Uterus (tissue), 3 donors: ENCODE measurements at regions not wholly inside any gene's neighbourhood (a gene's known extent, or its start where the extent isn't known, plus 50 kb on each side); places are given as distances from the start of the nearest gene placed in this dataset.
"Not testable (repeated sequence)": the region's sequence is repeated elsewhere in the genome, so short reads cannot be mapped to it uniquely, and the experiment has no call there.

Source experiments
- DNase-seq, 2 donors: peaks; one replicate each; pipeline ENCODE4 v3.0.0-alpha.2; 2019 to 2020
- H3K27ac ChIP-seq, 2 donors: fragments of 200-600 bp; sonication (generic); 1 replicate in 1 of 2; 2 replicates in 1 of 2; pipeline ENCODE4 v1.5.1; 2016 to 2018
- H3K27me3 ChIP-seq, 2 donors: fragments of 200-600 bp; sonication (generic); one replicate each; pipeline ENCODE4 v1.5.1; 2018 to 2019; ENCODE audit warnings: control low read depth in 1 of 2
- H3K36me3 ChIP-seq, 2 donors: fragments of 200-600 bp; sonication (generic); one replicate each; pipeline ENCODE4 v1.5.1; 2019; ENCODE audit warnings: control low read depth in 1 of 2
- H3K4me1 ChIP-seq, 2 donors: fragments of 200-600 bp; sonication (generic); one replicate each; pipeline ENCODE4 v1.5.1; 2018 to 2019; ENCODE audit warnings: control low read depth in 1 of 2
- H3K4me3 ChIP-seq, 2 donors: fragments of 200-600 bp; sonication (generic); 1 replicate in 1 of 2; 2 replicates in 1 of 2; pipeline ENCODE4 v1.5.1; 2018 to 2019; ENCODE audit warnings: mild to moderate bottlenecking in 1 of 2
- H3K9me3 ChIP-seq, 2 donors: fragments of 200-600 bp; sonication (generic); one replicate each; pipeline ENCODE4 v1.5.1; 2019; ENCODE audit warnings: control low read depth in 1 of 2
- POLR2A ChIP-seq, 2 donors: fragments of 450-650 bp; IDR thresholded peaks; one replicate each; pipeline ENCODE4 v1.6.1; 2016; ENCODE audit warnings: antibody characterized with exemption in 2 of 2, mild to moderate bottlenecking in 1 of 2, moderate library complexity in 1 of 2
- intact Hi-C: fragments of 100-400 bp; cut with DNase I; formaldehyde crosslinking; loops from one replicate; pipeline ENCODE4 v1.15.1; 2023; ENCODE audit warnings: low total_unique reads
- TF ChIP-seq, protein P1 (sequence below), 4 experiments: fragments of 200-600 bp in 2 of 4; fragments of 450-650 bp in 2 of 4; sonication (generic) in 2 of 4; IDR thresholded peaks; one replicate each; pipeline ENCODE4 v1.5.1; 2016 to 2019; ENCODE audit warnings: antibody characterized with exemption in 4 of 4, mild to moderate bottlenecking in 2 of 4, moderate library complexity in 1 of 4
- donor health status: DM: yes; HTN: yes; CAD: no.

DNA sequence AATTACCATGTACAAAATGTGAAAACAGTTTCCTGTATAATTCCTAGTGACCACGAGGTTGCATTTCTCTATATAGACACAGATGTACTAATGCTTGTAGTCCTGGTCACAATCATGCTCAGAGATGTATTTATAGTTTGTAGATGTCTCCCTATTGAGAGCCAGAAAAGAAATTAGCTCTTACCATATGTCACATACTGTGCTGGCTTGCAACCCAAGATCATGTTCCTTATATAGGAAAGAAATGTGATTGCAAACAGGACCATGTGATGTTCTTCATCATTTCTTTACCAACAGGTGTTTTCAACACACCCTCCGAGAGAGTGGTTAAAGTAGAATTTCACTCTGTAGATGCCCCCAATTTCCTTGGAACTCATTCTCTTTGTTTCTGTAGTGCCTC lies 369.4 kb downstream of the CBLN4 start:
- no peaks in the 10 kb centered on the region for H3K36me3 ChIP-seq
- no peaks in the 10 kb centered on the region for H3K4me1 ChIP-seq
- no peak overlapping the region for H3K4me3 ChIP-seq
- H3K27me3 ChIP-seq, result no peaks in the 10 kb centered on the region
- TF ChIP-seq, protein P1, sequence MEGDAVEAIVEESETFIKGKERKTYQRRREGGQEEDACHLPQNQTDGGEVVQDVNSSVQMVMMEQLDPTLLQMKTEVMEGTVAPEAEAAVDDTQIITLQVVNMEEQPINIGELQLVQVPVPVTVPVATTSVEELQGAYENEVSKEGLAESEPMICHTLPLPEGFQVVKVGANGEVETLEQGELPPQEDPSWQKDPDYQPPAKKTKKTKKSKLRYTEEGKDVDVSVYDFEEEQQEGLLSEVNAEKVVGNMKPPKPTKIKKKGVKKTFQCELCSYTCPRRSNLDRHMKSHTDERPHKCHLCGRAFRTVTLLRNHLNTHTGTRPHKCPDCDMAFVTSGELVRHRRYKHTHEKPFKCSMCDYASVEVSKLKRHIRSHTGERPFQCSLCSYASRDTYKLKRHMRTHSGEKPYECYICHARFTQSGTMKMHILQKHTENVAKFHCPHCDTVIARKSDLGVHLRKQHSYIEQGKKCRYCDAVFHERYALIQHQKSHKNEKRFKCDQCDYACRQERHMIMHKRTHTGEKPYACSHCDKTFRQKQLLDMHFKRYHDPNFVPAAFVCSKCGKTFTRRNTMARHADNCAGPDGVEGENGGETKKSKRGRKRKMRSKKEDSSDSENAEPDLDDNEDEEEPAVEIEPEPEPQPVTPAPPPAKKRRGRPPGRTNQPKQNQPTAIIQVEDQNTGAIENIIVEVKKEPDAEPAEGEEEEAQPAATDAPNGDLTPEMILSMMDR (IDR thresholded peaks at IDR 0.05), result no peak
- no peak for TF ChIP-seq POLR2A (IDR thresholded peaks at IDR 0.05)
- H3K9me3 ChIP-seq, result no peaks in the 10 kb centered on the region
- intact Hi-C loops, result no loop called here
- H3K27ac ChIP-seq, result no peak overlapping the region
- DNase-seq, result no peak

DNA sequence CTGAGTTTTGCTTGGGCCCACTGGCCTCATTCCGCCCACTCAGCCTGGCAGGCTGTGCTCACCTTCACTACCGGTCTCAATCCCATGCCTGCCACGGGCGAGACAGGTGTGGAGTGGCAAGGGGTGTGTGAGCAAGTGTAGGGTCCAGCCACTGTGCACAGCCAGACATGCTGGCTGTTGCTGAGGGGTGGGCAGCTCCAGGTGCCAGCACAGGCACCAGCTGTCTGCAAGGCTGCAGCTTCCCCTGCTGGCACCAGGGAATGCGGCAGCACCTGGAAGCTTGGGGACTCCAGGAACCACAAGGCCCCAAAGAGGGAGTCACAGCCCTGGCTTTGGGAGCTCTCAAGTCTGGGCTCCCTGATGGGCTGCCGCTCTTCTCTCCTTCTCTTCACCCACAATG lies 372.7 kb downstream of the CBLN4 start:
- intact Hi-C loops, result no loop called here
- DNase-seq, result no peak
- no peak overlapping the region for H3K27ac ChIP-seq
- no peaks in the 10 kb centered on the region for H3K9me3 ChIP-seq
- TF ChIP-seq, protein P1 (IDR thresholded peaks at IDR 0.05), result no peak
- TF ChIP-seq POLR2A (IDR thresholded peaks at IDR 0.05), result no peak
- no peaks in the 10 kb centered on the region for H3K27me3 ChIP-seq
- H3K4me1 ChIP-seq, result no peaks in the 10 kb centered on the region
- H3K36me3 ChIP-seq, result no peaks in the 10 kb centered on the region
- H3K4me3 ChIP-seq, result no peak overlapping the region

DNA sequence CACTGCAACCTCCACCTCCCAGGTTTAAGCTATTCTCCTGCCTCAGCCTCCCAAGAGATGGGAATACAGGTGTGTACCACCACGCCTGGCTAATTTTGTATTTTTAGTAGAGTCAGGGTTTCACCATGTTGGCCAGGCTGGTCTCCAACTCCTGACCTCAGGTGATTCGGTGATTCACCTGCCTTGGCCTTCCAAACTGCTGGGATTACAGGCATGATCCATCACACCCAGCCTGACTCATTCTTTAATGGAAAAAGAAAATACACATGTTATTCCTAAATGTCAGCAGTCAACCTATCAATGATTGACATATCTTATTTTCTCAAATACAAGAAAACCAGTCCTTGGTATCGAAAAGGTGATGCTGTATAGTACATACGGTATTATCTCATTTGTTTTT lies 376.2 kb downstream of the CBLN4 start:
- H3K27ac ChIP-seq, H3K36me3 ChIP-seq, H3K9me3 ChIP-seq, intact Hi-C loops, DNase-seq, H3K27me3 ChIP-seq, H3K4me1 ChIP-seq, H3K4me3 ChIP-seq: not testable (repeated sequence)

DNA sequence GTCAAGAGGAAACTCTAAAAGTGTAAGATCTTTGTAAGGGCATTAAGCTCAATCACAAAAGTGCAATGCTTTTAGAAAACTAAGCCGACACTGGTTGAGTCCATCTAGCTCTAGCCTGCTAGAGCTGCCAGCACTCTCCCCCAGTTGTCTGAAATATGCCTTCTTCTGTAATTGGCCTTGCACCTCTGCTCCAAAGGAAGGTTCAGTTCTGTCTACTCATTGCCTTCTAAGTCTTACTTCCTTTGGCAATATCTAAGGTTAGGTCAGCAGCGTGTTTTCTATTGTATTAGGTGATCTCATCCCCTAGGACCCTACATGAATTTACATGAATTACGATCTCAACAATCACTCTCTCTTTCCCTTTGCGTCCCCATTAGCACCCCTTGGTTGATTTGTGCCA lies 378.6 kb downstream of the CBLN4 start:
- peaks cover 0 to 4% of the 10 kb centered on the region in 2 donors for H3K9me3 ChIP-seq
- intact Hi-C loops, result no loop called here
- no peaks in the 10 kb centered on the region for H3K27me3 ChIP-seq
- no peaks in the 10 kb centered on the region for H3K4me1 ChIP-seq
- TF ChIP-seq, protein P1 (IDR thresholded peaks at IDR 0.05), result no peak
- TF ChIP-seq POLR2A (IDR thresholded peaks at IDR 0.05), result no peak
- no peak for DNase-seq
- no peaks in the 10 kb centered on the region for H3K36me3 ChIP-seq
- H3K27ac ChIP-seq, result no peak overlapping the region
- no peak overlapping the region for H3K4me3 ChIP-seq

DNA sequence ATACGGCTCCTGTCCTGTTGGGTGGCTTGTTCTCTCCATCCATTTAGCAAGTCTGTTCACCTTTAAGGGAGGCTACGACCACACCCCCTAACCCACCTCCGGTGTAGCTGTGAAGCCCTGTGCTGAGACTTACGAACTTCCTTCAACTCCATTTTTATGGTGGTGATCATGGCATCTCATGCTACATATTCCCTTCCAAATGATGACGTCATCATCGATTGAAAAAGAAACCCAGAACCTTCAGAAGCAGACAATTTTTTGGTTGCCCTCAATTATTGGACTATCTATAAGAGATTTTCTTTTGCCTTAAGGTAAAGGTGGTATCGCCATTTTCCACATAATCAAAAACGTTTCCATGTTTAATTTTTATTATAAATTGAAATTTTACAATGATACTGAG lies 389.0 kb downstream of the CBLN4 start:
- TF ChIP-seq, protein P1 (IDR thresholded peaks at IDR 0.05), result no peak
- no peak for TF ChIP-seq POLR2A (IDR thresholded peaks at IDR 0.05)
- DNase-seq, result no peak
- Histone ChIP-seq H3K9me3 (no peaks in the 10 kb centered on the region), H3K36me3 (no peaks in the 10 kb centered on the region), H3K4me1 (no peaks in the 10 kb centered on the region), H3K27me3 (no peaks in the 10 kb centered on the region), H3K27ac (no peak overlapping the region), H3K4me3 (no peak overlapping the region)
- intact Hi-C loops, result no loop called here

DNA sequence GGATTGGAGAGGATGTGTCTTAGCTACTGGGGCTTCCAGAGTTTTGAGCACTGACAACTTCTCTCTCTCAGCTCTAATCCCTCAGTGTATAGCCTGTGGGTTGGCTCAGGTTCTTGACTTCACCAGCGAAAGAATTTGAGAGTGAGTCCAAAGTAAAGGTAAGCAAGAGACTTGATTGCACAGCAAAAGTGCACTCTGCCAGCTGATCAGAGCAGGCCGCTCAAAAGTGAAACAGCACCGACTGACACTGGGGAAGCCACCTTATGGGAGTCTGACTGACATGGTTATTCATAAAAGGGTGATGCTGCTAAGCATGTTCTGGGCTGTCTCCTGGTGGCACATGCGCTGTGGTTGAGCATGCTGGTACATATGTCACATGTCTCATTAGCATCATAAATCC lies 389.5 kb downstream of the CBLN4 start:
- no peaks in the 10 kb centered on the region for H3K27me3 ChIP-seq
- DNase-seq, result no peak
- H3K9me3 ChIP-seq, result no peaks in the 10 kb centered on the region
- no peak overlapping the region for H3K27ac ChIP-seq
- intact Hi-C loops, result no loop called here
- no peaks in the 10 kb centered on the region for H3K36me3 ChIP-seq
- H3K4me3 ChIP-seq, result no peak overlapping the region
- TF ChIP-seq POLR2A (IDR thresholded peaks at IDR 0.05), result no peak
- TF ChIP-seq, protein P1 (IDR thresholded peaks at IDR 0.05), result no peak
- no peaks in the 10 kb centered on the region for H3K4me1 ChIP-seq
